GM21723 (cell line): ENCODE measurements at regions not wholly inside any gene's neighbourhood (a gene's known extent, or its start where the extent isn't known, plus 50 kb on each side); places are given as distances from the start of the nearest gene placed in this dataset.
A peak's percentile ranks its signal among the peaks of the same experiment; 100 is the strongest.
"Not testable (repeated sequence)": the region's sequence is repeated elsewhere in the genome, so short reads cannot be mapped to it uniquely, and the experiment has no call there.

Source experiments
- ATAC-seq: cut with Tn5 transposase; IDR thresholded peaks from one replicate; pipeline ENCODE4 v1.9.1; 2021; ENCODE audit warnings: mild to moderate bottlenecking, moderate library complexity; ENCODE audit not compliant: unreplicated experiment

DNA sequence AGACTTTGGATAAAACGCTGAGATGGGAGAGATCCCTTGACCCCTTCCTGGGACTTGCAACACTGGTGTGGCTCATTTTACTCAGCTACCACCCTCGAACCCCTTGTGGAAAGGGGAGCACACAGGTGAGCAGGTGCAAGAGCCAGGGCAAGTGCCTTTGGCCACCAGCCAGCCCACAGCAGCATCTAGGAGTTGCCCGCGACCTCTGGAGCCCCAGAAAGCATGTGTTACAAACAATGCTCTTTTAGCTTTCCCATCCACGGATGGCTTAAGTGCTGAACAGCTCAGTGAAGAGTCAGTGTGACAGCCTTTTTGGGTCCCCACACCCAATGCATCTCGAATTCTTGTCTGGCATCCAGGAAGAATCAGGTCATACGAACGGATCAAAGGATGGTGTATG, 197.8 kb downstream of the MEMO1 start:
- ATAC-seq: no peak

DNA sequence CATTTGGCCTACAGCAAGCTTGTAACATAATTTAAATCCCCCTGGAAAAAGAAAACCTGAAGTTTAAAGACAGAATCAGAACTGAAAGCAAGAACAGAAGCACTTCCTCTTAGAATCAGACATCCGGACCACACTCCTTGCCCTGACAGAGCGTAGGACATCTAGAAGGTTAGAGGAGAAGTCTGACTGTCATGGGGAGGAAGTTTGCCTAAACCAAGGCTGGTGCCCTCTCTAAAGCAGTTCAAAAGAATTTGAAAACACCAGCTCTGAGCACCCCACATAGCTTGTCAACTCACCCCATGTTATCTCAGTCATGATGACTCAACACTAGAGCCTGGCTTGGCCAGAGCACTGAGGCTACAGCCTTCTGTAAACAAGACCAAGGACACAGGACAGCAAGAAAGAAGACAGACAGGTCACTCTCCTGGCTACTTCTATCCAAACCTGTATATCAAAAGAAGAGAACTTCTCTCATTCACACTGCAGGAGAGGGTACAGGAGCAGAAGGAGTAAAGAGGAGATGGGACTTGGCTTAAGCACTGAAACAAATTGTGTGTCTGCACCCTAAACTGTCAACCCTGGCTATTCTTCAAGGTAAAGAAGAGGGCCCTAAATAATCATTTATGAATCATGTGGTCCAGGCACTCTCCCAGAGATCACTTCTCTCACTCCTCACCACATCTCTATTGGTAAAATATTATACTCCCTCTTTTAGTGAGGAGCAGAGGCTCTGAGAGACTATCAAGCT, 198.6 kb downstream of the MEMO1 start:
- peak; percentile 100 for ATAC-seq

DNA sequence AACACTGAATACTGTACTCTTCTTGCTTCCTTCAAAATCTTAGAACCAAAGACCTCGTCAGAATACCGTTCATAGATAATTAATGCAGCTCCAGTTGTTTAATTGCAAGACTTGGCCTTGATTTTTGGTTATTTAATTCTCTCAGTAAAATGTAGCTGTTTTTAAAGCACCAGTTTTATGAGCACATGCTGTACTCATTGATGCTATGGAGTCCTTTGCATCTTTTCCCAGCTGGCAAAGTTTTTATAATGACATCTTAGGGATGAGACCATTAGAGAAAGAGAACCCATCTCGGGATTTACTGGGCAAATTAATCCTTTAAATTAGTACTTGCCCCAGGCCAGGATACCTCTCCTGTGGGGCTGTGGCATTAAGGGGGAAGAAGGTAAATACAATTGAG, 199.3 kb downstream of the MEMO1 start:
- no peak for ATAC-seq

DNA sequence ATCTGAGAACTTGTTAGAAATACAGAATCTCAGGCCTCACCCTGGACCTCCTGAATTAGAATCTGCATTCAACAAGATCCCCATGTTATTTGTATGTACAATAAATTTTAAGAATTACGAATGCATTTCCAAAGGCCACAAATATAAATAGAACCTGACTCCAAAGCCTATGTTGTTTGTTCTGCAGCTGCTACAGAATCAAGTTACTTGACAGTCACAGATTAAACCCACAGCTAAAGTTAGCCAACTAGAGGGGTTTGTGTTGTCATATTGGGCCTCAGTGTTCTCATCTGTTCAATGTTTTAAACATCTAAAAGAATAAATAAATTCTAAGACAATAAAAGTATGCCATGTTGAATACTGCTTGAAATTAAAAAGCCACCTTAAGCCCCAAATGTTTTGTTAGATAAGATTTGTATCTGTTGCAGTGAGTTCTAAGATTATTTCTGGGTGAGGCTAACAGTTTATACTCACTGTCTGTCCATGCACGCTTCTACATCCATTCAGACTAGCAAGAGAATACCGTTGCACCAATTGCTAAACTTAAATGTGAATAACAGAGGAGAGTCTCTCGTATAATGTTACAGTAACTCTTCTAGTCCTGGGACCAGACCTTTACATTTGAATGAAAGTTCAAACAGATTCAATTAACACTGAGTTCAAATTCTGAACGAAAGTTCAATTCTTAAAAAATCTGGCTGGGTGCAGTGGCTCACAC, 200.4 kb downstream of the MEMO1 start:
- ATAC-seq: no peak

DNA sequence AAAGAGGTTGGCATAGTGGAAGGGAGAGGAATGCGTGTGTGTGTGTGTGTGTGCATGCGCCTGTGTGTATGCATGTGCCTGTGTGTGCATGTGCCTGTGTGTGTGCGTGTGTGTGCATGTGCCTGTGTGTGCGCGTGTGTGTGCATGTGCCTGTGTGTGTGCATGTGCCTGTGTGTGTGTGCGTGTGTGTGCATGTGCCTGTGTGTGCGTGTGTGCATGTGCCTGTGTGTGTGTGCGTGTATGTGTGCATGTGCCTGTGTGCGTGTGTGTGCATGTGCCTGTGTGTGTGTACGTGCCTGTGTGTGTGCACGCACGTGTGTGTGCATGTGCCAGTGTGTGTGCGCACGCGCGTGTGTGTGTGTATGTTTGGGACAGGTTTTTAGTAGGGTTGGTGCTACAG, 205.1 kb downstream of the MEMO1 start:
- no peak for ATAC-seq

DNA sequence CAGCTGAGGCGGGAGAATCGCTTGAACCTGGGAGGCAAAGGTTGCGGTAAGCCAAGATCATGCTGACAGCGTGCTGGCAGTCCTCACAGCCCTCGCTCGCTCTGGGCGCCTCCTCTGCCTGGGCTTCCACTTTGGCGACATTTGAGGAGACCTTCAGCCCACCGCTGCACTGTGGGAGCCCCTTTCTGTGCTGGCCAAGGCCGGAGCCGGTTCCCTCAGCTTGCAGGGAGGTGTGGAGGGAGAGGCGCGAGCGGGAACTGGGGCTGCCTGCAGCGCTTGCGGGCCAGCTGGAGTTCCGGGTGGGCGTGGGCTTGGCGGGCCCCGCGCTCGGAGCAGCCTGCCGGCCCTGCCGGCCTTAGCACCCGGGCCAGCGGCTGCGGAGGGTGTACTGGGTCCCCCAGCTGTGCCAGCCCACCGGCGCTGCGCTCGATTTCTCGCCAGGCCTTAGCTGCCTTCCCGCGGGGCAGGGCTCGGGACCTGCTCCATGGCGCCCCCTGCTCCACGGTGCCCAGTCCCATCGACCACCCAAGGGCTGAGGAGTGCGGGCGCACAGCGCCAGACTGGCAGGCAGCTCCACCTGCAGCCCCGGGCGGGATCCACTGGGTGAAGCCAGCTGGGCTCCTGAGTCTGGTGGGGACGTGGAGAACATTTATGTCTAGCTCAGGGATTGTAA, 207.2 kb downstream of the MEMO1 start:
- not testable (repeated sequence) for ATAC-seq

DNA sequence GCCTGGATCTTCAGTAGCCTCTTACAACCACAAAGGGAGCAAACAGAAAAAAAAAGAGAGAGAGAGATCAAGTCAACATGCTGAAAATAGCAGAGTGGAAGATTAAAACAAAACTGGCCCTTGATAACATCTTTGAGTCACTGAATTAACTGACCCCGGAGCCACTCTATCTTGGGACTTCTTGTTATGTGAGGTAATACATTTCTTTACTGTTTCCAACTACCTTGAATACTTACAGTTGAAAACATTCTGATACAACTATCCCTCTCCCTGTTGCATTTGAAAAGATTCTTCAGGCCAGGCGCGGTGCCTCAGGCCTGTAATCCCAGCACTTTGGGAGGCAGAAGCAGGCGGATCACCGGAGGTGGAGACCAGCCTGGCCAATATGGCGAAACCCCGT, 208.1 kb downstream of the MEMO1 start:
- no peak for ATAC-seq

DNA sequence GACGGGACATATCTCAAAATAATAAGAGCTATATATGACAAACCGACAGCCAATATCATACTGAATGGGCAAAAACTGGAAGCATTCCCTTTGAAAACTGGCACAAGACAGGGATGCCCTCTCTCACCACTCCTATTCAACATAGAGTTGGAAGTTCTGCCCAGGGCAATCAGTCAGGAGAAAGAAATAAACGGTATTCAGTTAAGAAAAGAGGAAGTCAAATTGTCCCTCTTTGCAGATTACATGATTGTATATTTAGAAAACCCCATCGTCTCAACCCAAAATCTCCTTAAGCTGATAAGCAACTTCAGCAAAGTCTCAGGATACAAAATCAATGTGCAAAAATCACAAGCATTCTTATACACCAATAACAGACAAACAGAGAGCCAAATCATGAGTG, 211.5 kb downstream of the MEMO1 start:
- not testable (repeated sequence) for ATAC-seq

DNA sequence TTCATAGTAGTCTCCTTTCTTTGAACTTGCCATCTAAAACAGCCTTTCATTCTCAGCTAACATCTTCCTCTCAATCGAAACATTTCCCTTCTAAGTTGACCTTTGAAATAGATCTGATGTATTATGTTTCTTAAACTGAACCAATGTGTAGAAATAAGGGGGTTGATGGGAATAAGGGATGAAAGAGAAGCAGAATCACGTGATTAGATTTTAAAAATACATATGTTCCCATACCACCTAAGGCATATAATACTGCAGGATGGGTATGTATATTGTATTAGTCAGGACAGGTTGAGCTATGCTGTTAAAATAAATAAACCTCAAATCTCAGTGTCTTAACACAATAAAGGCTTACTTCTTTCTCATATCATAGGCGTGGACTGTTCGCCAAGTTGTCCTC, 207.5 kb upstream of the SRD5A2 start:
- no peak for ATAC-seq

DNA sequence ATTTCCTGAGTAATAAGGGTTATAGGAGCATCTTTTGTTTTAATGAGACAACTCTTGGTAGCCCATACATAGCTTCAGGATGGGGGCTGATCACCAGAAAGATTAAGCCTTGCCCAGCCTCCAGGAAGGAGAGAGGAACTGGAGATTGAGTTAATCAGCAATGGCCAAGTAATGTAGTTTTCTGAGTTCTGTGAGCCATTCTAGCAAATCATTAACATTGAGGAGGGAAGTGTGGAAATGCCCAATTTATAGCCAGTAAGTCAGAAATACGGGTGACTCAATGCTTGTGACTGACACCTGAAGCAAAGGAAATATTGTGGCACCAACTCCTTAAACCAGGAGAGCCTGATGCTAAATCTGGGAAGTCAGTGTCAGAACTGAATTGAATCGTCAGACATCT, 205.1 kb upstream of the SRD5A2 start:
- no peak for ATAC-seq

DNA sequence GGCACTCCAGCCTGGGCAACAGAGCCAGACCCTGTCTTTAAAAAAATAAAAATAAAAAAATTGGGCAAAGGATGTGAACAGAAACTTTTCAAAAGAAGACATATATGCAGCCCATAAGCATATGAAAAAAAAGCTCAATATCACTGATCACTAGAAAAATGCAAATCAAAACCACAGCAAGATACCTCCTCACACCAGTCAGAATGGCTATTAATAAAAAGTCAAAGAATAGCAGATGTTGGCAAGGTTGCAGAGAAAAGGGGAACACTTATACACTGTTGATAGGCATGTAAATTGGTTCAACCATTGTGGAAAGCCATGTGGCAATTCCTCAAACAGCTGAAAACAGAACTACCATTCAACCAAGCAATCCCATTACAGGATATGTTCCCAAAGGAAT, 204.1 kb upstream of the SRD5A2 start:
- no peak for ATAC-seq

DNA sequence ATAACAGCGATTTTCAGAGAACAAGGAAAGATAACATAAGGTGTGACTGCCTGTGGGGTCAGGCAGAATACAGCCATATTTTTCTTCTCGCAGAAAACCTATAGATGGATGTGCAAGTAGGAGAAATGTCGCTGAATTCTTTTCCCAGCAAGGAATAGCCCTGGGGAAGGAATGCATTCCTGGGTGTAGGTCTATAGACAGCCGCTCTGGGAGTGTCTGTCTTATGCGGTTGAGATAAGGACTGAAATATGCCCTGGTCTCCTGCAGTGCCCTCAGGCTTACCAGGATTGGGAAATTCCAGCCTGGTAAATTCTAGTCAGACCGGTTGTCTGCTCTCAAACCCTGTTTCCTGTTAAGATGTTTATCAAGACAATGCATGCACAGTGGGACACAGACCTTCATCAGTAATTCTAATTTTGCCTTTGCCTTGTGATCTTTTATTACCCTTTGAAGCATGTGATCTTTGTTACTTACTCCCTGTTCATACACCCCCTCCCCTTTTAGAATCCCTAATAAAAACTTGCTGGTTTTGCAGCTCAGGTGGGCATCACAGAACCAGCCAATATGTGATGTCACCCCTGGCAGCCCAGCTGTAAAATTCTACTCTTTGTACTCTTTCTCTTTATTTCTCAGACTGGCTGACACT, 202.8 kb upstream of the SRD5A2 start:
- not testable (repeated sequence) for ATAC-seq

DNA sequence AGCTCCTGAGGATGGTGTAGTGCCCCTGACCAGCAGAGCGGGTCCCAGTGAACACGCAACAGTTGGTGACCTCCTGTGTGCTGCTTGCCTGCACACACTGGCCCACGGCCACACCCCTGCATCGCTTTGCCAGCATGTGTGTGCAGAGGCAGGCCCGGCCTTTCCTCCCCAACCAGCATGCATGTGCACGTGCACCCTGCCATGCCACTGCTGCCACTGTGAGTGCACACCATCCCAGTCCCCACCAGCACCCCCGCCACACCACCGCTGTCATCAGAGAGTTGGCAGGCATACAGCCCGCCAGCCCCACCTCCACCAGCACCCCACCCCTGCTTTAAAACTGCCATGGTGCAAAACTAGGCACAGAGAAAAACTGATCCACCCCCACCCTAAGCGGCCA, 197.4 kb upstream of the SRD5A2 start:
- ATAC-seq: no peak

DNA sequence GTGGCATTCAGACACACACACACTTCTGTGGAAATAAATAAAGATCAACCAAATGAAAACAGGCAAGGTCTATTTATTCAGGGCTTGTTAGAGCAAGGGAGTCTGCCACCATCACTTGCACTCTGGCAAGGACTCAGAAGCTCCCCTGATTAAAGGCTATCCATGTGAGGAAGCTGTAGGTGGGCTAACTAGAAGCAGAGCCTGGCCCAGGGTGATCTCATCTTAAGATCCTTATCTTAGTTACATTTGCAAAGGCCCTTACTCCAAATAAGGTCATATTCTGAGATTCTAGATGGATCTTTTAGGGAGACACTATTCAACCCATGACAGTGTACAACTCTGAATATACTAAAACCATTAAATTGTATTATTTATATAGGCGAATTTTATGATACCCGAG, 190.0 kb upstream of the SRD5A2 start:
- no peak for ATAC-seq

DNA sequence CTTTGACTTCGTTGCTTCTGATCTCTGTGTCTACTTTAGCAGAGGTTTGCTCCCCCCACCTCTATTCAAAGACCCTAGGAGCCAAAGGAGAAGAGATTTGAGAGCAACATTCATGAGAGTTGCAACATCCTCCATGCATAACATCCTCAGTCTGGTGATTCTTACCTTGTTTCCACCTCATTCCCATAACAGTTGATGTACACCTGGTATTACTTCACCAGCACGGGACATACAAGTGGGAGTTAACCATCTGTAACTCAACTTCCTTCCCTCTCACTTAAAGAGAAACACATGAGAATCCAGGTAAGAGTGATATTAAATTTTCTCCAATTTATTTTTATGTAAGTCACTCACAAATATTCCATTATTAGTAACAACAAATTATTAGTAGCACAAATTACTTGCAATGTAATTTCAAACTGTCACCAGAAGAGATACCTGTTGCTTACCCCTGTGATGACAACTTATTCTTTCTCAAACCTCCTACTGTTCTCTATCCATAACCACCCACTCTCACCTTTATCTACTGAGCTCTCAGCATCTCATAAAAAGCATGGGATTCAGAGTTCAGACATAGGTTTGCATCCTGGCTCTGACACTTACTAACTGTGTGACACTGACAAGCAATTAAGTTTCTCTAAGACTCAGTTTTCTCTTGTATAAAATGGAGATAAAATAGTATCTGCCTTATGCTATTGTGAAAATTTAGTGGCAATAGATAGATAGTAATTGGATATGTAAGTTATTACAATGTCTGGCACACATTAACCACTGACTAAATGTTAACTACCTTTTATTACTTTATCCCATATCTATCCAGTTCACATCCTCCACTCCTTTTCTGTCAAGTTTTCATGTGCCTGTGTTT, 184.6 kb upstream of the SRD5A2 start:
- no peak for ATAC-seq

DNA sequence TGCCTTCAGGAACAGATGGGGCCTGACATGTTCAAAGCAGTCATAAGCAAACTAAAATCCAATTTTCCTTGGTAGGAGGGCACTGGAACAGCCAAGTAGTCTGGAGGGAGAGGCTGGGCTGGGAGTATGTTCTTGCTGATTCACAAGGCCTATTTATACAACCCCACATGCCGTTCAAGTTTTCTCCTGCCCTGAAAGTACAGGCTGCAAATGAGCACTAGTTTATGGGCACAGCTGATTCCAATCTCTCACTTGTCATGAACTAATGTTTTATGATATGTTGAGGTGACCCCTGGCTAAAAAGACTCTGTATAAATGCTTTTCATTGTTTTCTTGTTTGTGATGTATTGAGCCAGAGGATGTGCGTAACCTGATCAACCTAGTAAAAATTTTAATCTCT, 183.4 kb upstream of the SRD5A2 start:
- no peak for ATAC-seq

DNA sequence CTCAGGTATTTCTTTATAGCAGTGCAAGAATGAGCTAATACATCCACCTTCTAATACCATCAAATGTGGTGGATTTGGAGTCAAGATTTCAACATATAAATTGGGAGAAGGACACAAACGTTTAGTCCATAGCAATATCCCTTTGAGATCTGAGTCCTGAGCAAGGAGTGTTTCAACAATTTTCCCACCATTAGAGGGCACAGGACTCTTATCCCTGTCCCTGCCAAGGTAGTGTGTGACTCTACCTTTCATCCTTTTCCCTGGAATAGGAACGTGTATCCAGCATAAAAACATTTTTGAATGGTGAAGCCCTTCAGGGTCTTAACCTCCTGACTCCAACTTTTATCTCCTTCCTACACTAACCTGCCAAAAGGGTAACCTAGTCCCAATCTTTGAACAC, 181.3 kb upstream of the SRD5A2 start:
- ATAC-seq: no peak

DNA sequence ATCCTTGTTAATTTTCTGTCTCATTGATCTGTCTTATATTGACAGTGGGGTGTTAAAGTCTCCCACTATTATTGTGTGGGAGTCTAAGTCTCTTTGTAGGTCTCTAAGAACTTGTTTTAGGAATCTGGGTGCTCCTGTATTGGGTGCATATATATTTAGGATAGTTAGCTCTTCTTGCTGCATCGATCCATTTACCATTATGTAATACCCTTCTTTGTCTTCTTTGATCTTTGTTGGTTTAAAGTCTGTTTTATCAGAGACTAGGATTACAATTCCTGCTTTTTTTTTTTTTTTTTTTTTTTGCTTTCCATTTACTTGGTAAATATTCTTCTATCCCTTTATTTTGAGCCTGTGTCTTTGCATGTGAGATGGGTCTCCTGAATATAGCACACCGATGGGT, 176.6 kb upstream of the SRD5A2 start:
- not testable (repeated sequence) for ATAC-seq

DNA sequence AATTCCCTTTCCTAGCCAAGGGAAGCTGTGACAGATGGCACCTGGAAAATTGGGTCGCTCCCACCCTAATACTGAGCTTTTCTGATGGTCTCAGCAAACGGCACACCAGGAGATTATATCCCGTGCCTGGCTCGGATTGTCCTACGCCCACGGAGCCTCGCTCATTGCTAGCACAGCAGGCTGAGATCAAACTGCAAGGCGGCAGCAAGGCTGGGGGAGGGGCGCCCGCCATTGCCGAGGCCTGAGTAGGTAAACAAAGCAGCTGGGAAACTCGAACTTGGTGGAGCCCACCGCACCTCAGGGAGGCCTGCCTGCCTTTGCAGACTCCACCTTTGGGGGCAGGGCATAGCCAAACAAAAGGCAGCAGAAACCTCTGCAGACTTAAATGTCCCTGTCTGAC, 168.0 kb upstream of the SRD5A2 start:
- ATAC-seq: not testable (repeated sequence)

DNA sequence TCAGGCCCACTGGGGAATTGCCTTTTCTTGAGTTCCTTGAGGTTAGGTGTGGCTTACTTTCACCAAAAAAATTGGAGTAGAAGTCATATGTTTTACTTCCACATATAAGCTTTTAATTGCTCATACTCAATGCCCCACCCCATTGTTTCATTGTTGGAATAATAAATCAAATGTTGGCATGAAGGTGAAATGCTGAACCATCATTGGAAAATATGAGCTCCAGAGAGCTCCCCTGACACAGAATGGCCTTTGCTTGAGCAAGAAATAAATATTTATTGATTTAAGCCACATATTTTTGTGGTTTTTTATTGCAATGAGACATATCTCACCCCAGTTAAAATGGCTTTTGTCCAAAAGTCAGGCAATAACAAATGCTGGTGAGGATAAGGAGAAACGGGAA, 167.3 kb upstream of the SRD5A2 start:
- ATAC-seq: no peak

DNA sequence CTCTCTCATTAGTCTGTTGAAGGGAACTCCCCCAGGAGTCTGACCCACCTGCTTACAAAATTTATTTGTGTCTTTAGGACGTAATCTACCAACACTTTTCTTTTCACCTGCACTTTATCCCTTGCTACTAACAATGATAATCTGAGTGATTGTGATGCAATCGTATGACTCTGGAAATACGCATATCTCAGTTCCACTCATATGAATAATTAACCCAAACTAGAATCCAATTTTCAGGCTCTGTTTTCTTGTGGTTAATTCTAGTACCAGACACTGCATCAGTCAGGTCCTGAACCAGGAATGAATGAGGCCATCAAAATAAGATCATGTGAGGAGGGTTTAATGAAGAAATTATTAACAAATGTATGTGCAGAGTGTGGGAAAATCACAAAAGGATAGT, 158.4 kb upstream of the SRD5A2 start:
- no peak for ATAC-seq
